ENCODE measurements at regions not wholly inside any gene's neighbourhood (a gene's known extent, or its start where the extent isn't known, plus 50 kb on each side); places are given as distances from the start of the nearest gene placed in this dataset.

- H3K4me3 ChIP-seq (ENCODE audit: low read depth, low read length): no peak overlapping the region
- TF ChIP-seq, protein P1, sequence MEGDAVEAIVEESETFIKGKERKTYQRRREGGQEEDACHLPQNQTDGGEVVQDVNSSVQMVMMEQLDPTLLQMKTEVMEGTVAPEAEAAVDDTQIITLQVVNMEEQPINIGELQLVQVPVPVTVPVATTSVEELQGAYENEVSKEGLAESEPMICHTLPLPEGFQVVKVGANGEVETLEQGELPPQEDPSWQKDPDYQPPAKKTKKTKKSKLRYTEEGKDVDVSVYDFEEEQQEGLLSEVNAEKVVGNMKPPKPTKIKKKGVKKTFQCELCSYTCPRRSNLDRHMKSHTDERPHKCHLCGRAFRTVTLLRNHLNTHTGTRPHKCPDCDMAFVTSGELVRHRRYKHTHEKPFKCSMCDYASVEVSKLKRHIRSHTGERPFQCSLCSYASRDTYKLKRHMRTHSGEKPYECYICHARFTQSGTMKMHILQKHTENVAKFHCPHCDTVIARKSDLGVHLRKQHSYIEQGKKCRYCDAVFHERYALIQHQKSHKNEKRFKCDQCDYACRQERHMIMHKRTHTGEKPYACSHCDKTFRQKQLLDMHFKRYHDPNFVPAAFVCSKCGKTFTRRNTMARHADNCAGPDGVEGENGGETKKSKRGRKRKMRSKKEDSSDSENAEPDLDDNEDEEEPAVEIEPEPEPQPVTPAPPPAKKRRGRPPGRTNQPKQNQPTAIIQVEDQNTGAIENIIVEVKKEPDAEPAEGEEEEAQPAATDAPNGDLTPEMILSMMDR (IDR thresholded peaks at IDR 0.05; ENCODE audit: low read depth, low read length): no peak
- H3K9me3 ChIP-seq (ENCODE audit: control insufficient read depth, insufficient read depth, low read length): no peaks in the 10 kb centered on the region
- ChIA-PET POLR2A (no interaction called here), CTCF (no interaction called here)
- H3K27me3 ChIP-seq (ENCODE audit: control insufficient read depth, insufficient read depth, low read length): peaks cover 6% of the 10 kb centered on the region
- no peak overlapping the region for H3K27ac ChIP-seq (ENCODE audit: low read depth, low read length)
- no peak for DNase-seq (ENCODE audit: low read depth, low spot score)
Measured at GRCh38 chr5:135706893-135707292, 127.6 kb upstream of the SLC25A48 start.

- TF ChIP-seq, protein P1 (IDR thresholded peaks at IDR 0.05; ENCODE audit: low read depth, low read length): no peak
- DNase-seq (ENCODE audit: low read depth, low spot score): no peak
- Histone ChIP-seq H3K27ac (ENCODE audit: low read depth, low read length) (no peak overlapping the region), H3K9me3 (ENCODE audit: control insufficient read depth, insufficient read depth, low read length) (no peaks in the 10 kb centered on the region), H3K4me3 (ENCODE audit: low read depth, low read length) (no peak overlapping the region), H3K27me3 (ENCODE audit: control insufficient read depth, insufficient read depth, low read length) (peaks cover 6% of the 10 kb centered on the region)
- ChIA-PET CTCF (no interaction called here), POLR2A (no interaction called here)
Measured at GRCh38 chr5:135706474-135706873, 127.7 kb upstream of the CXCL14 start.

- TF ChIP-seq, protein P1 (IDR thresholded peaks at IDR 0.05; ENCODE audit: low read depth, low read length): no peak
- Histone ChIP-seq H3K27ac (ENCODE audit: low read depth, low read length) (no peak overlapping the region), H3K4me3 (ENCODE audit: low read depth, low read length) (no peak overlapping the region), H3K27me3 (ENCODE audit: control insufficient read depth, insufficient read depth, low read length) (peaks cover 6% of the 10 kb centered on the region), H3K9me3 (ENCODE audit: control insufficient read depth, insufficient read depth, low read length) (no peaks in the 10 kb centered on the region)
- ChIA-PET CTCF (no interaction called here), POLR2A (no interaction called here)
- DNase-seq (ENCODE audit: low read depth, low spot score): no peak
Measured at GRCh38 chr5:135705941-135706466, 127.2 kb upstream of the CXCL14 start.

- no peak for DNase-seq (ENCODE audit: low read depth, low spot score)
- POLR2A ChIA-PET: no interaction called here
- TF ChIP-seq, protein P1 (IDR thresholded peaks at IDR 0.05; ENCODE audit: low read depth, low read length): no peak
- CTCF ChIA-PET: no interaction called here
- peaks cover 6% of the 10 kb centered on the region for H3K27me3 ChIP-seq (ENCODE audit: control insufficient read depth, insufficient read depth, low read length)
- no peak overlapping the region for H3K27ac ChIP-seq (ENCODE audit: low read depth, low read length)
- H3K9me3 ChIP-seq (ENCODE audit: control insufficient read depth, insufficient read depth, low read length): no peaks in the 10 kb centered on the region
- H3K4me3 ChIP-seq (ENCODE audit: low read depth, low read length): no peak overlapping the region
Measured at GRCh38 chr5:135705141-135705631, 126.4 kb upstream of the CXCL14 start.

GRCh38 chr5:135704616-135705015 lies 125.8 kb upstream of the CXCL14 start:
- Histone ChIP-seq H3K27me3 (ENCODE audit: control insufficient read depth, insufficient read depth, low read length) (peaks cover 6% of the 10 kb centered on the region), H3K4me3 (ENCODE audit: low read depth, low read length) (no peak overlapping the region), H3K27ac (ENCODE audit: low read depth, low read length) (no peak overlapping the region), H3K9me3 (ENCODE audit: control insufficient read depth, insufficient read depth, low read length) (no peaks in the 10 kb centered on the region)
- no peak for DNase-seq (ENCODE audit: low read depth, low spot score)
- POLR2A ChIA-PET: no interaction called here
- TF ChIP-seq, protein P1 (IDR thresholded peaks at IDR 0.05; ENCODE audit: low read depth, low read length): no peak
- CTCF ChIA-PET: no interaction called here

Measured in AG04450 (cell line).